NB4 (cell line): ENCODE measurements at regions not wholly inside any gene's neighbourhood (a gene's known extent, or its start where the extent isn't known, plus 50 kb on each side); places are given as distances from the start of the nearest gene placed in this dataset.
"Not testable (repeated sequence)": the region's sequence is repeated elsewhere in the genome, so short reads cannot be mapped to it uniquely, and the experiment has no call there.

Experiments
- DNase-seq: peaks from one replicate; pipeline ENCODE4 v3.0.0; 2010; ENCODE audit warnings: low read depth
- H3K4me3 ChIP-seq: one replicate; pipeline ENCODE4 v1.5.1; 2011; ENCODE audit warnings: mild to moderate bottlenecking, low read depth, low read length, moderate library complexity
- MYC ChIP-seq: IDR thresholded peaks from 2 replicates; pipeline ENCODE4 v1.6.1; 2011; ENCODE audit warnings: low read depth, low read length
- POLR2A ChIP-seq: IDR thresholded peaks from 2 replicates; pipeline ENCODE4 v1.6.1; 2011; ENCODE audit warnings: mild to moderate bottlenecking; ENCODE audit not compliant: insufficient read length; ENCODE audit errors: extremely low read depth
- TF ChIP-seq, protein P1 (sequence below): IDR thresholded peaks from one replicate; pipeline ENCODE4 v1.5.1; 2012; ENCODE audit warnings: low read depth, low read length
- TF ChIP-seq, protein P2 (sequence below): IDR thresholded peaks from 2 replicates; pipeline ENCODE4 v1.6.1; 2011; ENCODE audit warnings: low read depth, low read length

DNA sequence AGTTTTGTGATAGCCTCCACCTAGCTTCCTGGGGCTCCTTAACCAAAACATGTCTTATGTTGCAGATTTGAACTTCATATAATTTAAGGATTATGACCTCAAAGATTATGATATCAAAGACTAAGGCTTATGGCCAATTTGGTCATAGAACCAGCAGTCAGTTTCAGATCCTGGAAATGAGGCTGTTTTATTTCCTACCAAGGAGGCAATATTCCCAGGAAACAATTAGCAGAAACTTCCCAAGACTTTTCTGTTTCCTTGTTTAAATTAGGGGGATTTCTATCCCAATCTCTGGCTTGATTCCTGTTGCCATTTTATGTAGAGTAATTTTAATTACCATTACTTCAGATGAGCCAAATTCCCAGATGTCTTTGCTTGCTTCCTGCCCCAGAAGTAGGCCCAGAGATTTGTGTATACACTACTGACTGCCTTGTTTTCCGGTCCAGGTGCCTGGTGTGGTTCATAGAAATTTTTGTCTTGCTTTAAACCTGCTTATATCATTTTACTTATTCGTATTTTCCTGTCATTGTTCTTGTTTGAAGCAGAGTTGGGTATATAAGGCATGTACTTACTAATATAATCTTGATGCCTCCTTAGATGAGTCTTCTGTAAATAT, 119.2 kb upstream of the TMEM170B start:
- no peak for DNase-seq
- TF ChIP-seq, protein P1, sequence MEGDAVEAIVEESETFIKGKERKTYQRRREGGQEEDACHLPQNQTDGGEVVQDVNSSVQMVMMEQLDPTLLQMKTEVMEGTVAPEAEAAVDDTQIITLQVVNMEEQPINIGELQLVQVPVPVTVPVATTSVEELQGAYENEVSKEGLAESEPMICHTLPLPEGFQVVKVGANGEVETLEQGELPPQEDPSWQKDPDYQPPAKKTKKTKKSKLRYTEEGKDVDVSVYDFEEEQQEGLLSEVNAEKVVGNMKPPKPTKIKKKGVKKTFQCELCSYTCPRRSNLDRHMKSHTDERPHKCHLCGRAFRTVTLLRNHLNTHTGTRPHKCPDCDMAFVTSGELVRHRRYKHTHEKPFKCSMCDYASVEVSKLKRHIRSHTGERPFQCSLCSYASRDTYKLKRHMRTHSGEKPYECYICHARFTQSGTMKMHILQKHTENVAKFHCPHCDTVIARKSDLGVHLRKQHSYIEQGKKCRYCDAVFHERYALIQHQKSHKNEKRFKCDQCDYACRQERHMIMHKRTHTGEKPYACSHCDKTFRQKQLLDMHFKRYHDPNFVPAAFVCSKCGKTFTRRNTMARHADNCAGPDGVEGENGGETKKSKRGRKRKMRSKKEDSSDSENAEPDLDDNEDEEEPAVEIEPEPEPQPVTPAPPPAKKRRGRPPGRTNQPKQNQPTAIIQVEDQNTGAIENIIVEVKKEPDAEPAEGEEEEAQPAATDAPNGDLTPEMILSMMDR: no peak
- TF ChIP-seq POLR2A: no peak
- TF ChIP-seq, protein P2, sequence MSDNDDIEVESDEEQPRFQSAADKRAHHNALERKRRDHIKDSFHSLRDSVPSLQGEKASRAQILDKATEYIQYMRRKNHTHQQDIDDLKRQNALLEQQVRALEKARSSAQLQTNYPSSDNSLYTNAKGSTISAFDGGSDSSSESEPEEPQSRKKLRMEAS: no peak
- no peak for TF ChIP-seq MYC
- no peak overlapping the region for H3K4me3 ChIP-seq

DNA sequence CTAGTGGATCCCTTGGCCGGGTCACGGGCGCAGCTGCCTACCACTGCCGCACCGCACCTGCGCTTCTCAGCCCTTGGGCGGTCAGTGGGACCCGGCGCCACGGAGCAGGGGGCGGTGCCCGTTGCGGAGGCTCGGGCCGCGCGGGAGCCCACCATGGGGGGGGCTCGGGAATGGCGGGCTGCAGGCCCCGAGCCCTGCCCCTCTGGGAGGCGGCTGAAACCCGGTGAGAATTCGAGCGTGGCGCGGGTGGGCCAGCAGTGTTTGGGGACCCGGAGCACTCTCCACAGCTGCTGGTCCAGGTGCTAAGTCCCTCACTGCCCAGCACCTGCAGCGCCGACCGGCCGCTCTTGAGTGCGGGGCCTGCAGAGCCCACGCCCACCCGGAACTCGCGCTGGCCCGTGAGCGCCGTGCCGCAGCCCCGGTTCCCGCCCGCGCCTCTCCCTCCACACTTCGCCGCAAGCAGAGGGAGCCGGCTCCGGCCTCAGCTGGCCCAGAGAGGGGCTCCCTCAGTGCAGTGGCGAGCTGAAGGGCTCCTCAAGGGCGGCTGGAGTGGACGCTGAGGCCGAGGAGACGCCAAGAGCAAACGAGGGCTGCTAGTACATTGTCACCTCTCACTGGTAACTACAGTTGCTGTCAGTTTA, 120.5 kb upstream of the TMEM170B start:
- DNase-seq: no peak
- TF ChIP-seq, protein P1: no peak
- TF ChIP-seq POLR2A (no peak), MYC (no peak)
- TF ChIP-seq, protein P2: no peak
- H3K4me3 ChIP-seq: no peak overlapping the region

DNA sequence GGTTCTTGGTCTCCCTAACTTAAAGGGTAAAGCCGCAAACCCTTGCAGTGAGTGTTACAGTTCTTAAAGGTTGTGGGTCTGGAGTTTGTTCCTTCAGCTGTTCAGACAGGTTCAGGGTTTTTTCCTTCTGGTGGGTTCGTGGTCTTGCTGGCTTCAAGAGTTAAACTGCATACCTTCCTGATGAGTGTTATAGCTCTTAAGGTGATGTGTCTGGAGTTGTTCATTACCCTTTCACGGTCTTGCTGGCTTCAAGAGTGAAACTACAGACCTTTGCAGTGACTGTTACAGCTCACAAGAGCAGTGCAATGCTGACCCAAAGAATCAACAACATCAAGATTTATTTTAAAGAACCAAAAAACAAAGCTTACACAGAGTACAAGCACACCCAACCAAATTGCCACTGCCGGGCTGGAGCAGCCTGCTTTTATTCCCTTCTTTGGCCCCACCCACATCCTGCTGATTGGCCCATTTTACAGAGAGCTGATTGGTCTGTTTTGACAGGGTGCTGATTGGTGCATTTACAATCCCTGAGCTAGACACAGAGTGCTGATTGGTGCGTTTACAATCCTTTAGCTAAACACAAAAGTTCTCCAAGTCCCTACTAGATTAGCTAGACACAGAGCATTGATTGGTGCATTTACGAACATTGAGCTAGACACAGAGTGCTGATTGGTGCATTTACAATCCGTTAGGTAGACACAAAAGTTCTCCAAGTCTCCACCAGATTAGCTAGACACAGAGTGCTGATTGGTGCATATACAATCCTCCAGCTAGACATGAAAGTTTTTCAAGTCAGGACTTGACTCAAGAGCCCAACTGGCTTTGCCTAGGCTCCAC, 121.2 kb upstream of the TMEM170B start:
- not testable (repeated sequence) for H3K4me3 ChIP-seq, DNase-seq

DNA sequence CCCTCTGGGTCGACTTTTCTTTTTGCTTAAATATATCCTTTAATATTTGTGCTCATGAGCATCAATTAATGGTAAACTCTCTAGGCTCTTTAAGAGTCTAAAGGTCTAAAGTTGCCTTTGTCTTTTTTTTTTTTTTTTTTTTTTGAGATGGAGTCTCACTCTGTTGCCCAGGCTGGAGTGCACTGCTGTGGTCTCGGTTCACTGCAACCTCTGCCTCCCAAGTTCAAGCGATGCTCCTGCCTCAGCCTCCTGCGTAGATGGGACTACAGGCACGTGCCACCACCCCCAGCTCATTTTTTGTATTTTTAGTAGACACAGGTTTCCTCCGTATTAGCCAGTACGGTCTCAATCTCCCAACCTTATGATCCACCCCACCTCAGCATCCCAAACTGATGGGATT, 122.0 kb upstream of the TMEM170B start:
- TF ChIP-seq, protein P1: no peak
- TF ChIP-seq, protein P2: no peak
- no peak for TF ChIP-seq POLR2A
- TF ChIP-seq MYC: no peak
- DNase-seq: no peak
- no peak overlapping the region for H3K4me3 ChIP-seq

DNA sequence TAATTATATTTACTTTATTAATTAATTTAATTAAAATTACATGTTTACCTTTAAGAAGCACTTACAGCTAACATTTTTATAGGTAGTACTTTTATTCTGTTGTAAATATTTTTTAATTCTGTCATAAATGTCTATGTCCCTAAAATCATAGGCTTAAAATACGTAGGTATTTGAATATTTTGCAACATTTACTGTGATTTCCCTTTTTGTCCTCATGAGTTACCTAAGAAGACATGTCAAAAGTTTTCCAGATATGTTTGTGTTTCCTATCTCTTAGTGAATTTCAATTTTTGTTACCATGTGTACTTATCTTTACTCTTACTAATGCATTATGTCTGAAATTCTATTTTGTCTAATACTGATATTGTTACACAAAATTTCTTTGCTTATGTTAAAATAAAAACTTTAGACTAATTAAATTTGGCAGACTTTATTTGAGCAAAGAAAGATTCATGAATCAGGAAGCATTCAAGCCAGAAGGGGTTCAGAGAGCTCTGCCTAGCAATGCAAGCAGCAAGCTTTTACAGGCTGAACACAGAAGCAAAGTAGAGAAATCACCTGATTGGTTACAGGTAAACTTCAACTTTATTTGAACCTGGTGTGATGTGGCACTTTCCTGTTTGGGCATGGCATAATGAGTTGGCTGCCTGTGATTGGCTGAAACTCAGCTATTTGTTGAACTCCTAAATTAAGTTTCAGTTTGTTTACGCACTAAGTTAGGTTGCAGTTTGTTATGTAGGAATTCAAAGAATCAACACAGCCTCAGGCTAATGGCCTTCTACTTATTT, 123.2 kb upstream of the TMEM170B start:
- no peak for TF ChIP-seq POLR2A
- TF ChIP-seq, protein P1: no peak
- TF ChIP-seq, protein P2: no peak
- TF ChIP-seq MYC: no peak
- no peak for DNase-seq
- no peak overlapping the region for H3K4me3 ChIP-seq

DNA sequence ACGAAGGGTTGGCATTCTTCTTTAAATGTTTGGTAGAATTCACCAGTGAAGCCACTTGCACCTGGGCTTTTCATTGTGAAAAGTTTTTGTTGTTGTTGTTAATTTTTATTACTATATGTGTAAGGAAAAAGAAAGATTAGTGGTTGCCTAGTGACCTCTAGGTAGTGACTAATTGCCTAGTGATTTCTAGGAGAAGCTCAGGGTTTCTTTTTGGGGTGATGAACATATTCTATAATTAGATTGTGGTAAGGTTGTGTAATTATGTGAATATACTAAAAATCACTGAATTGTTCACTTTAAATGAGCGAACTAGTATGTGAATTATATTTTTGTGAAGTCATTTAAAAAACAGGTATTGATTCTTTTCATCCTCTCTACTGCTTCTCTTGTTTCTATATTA, 123.8 kb upstream of the TMEM170B start:
- DNase-seq: peak; percentile 19
- TF ChIP-seq, protein P2: no peak
- TF ChIP-seq POLR2A (no peak), MYC (no peak)
- TF ChIP-seq, protein P1: no peak
- no peak overlapping the region for H3K4me3 ChIP-seq
